GM13977 (cell line): ENCODE measurements at regions not wholly inside any gene's neighbourhood (a gene's known extent, or its start where the extent isn't known, plus 50 kb on each side); places are given as distances from the start of the nearest gene placed in this dataset.
"Not testable (repeated sequence)": the region's sequence is repeated elsewhere in the genome, so short reads cannot be mapped to it uniquely, and the experiment has no call there.

ENCODE experiments used
- DNase-seq: peaks from one replicate; pipeline ENCODE4 v3.0.0; 2012; ENCODE audit warnings: low spot score
- in situ Hi-C: fragments of 300-500 bp; cut with MboI; formaldehyde crosslinking; loops from one replicate; pipeline ENCODE4 v1.12.0; 2022; ENCODE audit warnings: low sequenced_read_pairs, low pct_unique_long_range_greater_than_20kb, mixed read lengths, inconsistent platforms; ENCODE audit not compliant: unreplicated experiment
- TF ChIP-seq, protein P1 (sequence below): IDR thresholded peaks from 2 replicates; pipeline ENCODE4 v1.5.1; 2012; ENCODE audit warnings: mild to moderate bottlenecking, control low read depth; ENCODE audit not compliant: insufficient read depth; ENCODE audit errors: extremely low read depth, missing control alignments

DNA sequence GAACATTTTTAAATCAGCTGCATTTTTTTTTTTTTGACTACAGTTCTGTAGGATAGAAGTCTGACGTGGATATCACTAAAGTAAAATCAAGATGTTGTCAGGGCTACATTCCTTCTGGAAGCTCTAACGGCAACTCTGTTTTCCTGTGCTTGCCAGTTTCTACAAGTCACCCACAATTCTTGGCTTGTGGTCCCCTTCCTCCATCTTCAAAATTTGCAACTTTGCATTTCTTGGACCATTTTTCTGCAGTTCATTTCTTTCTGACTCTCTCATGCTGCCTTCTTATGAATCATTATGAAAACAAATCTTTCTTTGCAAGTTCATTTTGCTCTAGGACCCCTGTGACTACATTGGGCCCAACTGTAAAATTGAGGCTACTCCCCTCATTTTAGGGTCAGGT lies 367.9 kb downstream of the DSC3 start:
- TF ChIP-seq, protein P1, sequence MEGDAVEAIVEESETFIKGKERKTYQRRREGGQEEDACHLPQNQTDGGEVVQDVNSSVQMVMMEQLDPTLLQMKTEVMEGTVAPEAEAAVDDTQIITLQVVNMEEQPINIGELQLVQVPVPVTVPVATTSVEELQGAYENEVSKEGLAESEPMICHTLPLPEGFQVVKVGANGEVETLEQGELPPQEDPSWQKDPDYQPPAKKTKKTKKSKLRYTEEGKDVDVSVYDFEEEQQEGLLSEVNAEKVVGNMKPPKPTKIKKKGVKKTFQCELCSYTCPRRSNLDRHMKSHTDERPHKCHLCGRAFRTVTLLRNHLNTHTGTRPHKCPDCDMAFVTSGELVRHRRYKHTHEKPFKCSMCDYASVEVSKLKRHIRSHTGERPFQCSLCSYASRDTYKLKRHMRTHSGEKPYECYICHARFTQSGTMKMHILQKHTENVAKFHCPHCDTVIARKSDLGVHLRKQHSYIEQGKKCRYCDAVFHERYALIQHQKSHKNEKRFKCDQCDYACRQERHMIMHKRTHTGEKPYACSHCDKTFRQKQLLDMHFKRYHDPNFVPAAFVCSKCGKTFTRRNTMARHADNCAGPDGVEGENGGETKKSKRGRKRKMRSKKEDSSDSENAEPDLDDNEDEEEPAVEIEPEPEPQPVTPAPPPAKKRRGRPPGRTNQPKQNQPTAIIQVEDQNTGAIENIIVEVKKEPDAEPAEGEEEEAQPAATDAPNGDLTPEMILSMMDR = no peak
- DNase-seq = no peak
- in situ Hi-C loops = no loop called here

DNA sequence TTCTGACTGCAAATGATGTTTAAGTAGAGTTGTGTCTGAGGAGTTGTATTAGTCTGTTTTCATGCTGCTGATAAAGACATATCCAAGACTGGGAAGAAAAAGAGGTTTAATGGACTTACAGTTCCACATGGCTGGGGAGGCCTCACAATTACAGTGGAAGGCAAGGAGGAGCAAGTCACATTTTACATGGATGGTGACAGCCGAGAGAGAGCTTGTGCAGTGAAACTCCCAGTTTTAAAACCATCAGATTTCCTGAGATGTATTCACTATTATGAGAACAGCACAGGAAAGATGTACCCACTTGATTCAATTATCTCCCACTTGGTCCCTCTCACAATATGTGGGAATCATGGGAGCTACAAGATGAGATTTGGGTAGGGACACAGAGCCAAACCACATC lies 370.1 kb downstream of the DSC3 start:
- DNase-seq, in situ Hi-C loops: not testable (repeated sequence)

DNA sequence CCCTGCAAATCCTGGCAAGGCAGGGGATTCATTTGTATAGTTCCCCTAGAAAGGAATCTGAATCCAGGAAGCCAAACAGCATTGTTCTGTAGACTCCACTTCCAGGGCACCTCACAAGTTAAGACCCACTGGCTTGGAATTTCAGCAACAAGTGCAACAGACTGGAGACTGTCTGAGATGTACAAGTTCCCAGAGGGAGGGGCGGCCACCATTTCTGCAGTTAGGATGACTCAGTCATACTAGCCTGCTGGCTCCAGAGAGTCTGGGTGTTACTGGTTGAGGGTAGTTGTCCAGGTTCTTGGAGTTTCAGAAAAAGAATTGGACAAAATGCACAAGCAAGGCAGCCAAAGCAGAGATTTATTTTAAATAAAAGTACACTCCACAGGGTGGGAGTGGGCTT lies 384.2 kb downstream of the DSC3 start:
- in situ Hi-C loops = no loop called here
- DNase-seq = no peak
- TF ChIP-seq, protein P1 = no peak

DNA sequence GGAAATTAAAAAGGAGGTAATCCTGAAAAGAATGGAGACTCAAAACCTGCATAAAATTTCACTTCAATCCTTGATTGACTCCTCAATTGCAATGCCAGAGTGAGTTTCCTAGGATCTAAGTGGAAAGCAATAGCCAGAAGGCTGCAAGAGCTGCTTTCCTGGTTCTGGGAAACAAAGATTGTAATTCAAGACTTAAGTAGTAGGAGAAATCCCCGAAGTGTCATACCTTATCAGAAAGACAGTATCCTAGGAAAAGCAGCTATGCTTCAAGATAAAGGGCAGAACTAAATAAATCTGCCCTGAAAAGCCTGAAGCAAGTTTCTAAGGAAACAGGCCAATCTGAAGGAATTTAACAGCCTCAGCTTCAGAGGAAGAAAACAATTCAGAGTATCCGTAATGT lies 390.2 kb downstream of the DSC3 start:
- in situ Hi-C loops = no loop called here
- TF ChIP-seq, protein P1 = no peak
- no peak for DNase-seq

DNA sequence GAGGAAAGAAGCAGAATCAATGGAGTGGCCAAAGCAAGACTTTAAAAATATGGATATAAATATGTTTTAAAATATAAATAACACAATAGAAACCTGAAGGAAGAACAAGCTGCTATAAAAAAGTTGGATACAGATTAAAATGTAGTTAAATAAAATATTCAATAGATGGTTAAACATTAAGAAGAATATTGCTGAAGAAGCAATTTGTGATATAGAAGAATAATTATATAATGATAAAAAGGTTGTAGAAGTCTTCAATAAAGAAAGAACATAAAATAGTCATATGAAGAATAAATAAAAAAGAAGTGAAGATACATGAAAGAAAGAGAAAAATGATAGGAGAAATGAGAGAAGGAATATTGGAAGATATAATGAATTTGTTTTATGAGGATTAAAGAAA lies 392.0 kb downstream of the DSC3 start:
- in situ Hi-C loops = no loop called here
- TF ChIP-seq, protein P1 = no peak
- no peak for DNase-seq

DNA sequence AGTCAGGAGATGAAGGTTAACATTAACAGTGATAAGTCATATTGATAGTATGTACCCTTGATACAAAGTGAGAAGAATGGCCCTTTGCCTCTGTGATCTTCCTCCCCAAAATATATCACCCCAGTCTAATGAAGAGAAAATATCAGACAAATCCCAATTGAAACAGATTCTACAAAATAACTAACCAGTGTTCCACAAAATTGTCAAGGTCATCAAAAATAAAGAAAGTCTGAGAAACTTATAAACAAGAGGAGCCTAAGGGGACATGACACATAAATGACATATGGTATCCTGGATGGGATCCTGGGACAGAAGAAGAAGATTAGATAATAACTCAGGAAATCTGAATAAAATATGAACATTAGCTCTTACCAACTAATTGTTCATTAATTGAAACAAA lies 398.4 kb downstream of the DSC3 start:
- TF ChIP-seq, protein P1 = no peak
- in situ Hi-C loops = no loop called here
- no peak for DNase-seq

DNA sequence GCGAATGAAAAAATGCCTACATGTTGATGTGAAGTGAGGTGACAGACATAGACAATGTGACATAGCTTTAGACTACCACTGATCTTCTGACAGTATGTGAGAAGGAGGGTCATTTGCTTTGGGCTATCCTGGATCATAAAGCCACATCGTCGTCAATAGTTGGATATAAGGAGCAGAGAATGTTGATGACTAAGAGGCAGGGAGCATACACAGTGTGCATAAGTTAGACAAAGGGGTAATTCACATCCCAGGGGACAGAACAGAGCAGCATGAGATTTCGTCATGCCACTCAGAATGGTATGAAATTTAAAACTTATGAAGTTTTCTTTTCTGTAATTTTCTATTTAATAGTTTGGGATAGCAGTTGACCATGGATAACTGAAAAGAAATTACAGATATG lies 403.2 kb downstream of the DSC3 start:
- DNase-seq = no peak
- TF ChIP-seq, protein P1 = no peak
- in situ Hi-C loops = no loop called here

DNA sequence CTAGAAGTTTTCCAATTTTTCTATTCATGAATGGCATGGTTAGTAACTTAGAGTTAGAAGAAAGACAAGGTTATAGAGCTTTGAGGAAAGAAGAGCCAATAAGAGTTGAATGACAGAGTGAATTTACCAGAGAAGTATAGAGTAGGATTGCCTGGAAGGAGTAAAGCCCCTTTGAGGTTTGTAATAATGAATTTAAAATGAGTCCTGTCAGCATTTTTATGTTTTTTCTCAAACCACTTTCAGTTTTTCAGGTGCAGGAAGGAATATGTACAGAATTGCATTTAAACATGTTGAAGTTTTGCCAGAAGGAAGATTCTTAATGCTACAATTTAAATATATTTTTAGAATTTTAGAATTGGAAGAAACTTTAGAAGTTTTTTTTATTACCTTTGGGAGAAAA lies 408.3 kb downstream of the DSC3 start:
- in situ Hi-C loops = no loop called here
- TF ChIP-seq, protein P1 = no peak

More for the DNA sequence above, 408.3 kb downstream of the DSC3 start:
- no peak for DNase-seq
